Superior temporal gyrus (tissue), 1 donor: ENCODE measurements at regions not wholly inside any gene's neighbourhood (a gene's known extent, or its start where the extent isn't known, plus 50 kb on each side); places are given as distances from the start of the nearest gene placed in this dataset.
"Not testable (repeated sequence)": the region's sequence is repeated elsewhere in the genome, so short reads cannot be mapped to it uniquely, and the experiment has no call there.

Source experiments
- DNase-seq: peaks from one replicate; pipeline ENCODE4 v3.0.0-alpha.2; 2016; ENCODE audit errors: extremely low spot score

GRCh38 chr2:49861821-49862220, 707.5 kb upstream of the FSHR start:
- DNase-seq: peak; percentile 8

- no peak for DNase-seq
These were observed 706.5 kb upstream of the FSHR start for GRCh38 chr2:49860834-49861233.

GRCh38 chr2:49860170-49860569, 705.9 kb upstream of the FSHR start:
- DNase-seq: no peak

GRCh38 chr2:49858657-49859056, 704.3 kb upstream of the FSHR start:
- no peak for DNase-seq

- no peak for DNase-seq
These were observed 703.8 kb upstream of the FSHR start for GRCh38 chr2:49858113-49858490.

GRCh38 chr2:49857371-49858112, 703.2 kb upstream of the FSHR start:
- no peak for DNase-seq

GRCh38 chr2:49845671-49846070, 691.4 kb upstream of the FSHR start:
- DNase-seq: no peak

GRCh38 chr2:49845021-49845420, 690.7 kb upstream of the FSHR start:
- DNase-seq: no peak

GRCh38 chr2:49844113-49844512, 689.8 kb upstream of the FSHR start:
- DNase-seq: not testable (repeated sequence)

GRCh38 chr2:49843314-49843713, 689.0 kb upstream of the FSHR start:
- no peak for DNase-seq

GRCh38 chr2:49840428-49840975, 686.2 kb upstream of the FSHR start:
- peak; percentile 65 for DNase-seq

GRCh38 chr2:49839818-49840217, 685.5 kb upstream of the FSHR start:
- no peak for DNase-seq

- DNase-seq: no peak
These were observed 683.4 kb upstream of the FSHR start for GRCh38 chr2:49837561-49838293.

- no peak for DNase-seq
These were observed 681.7 kb upstream of the FSHR start for GRCh38 chr2:49836017-49836416.

GRCh38 chr2:49834433-49834832, 680.1 kb upstream of the FSHR start:
- DNase-seq: no peak

GRCh38 chr2:49832555-49832954, 678.2 kb upstream of the FSHR start:
- no peak for DNase-seq

GRCh38 chr2:49831698-49832367, 677.5 kb upstream of the FSHR start:
- DNase-seq: no peak

GRCh38 chr2:49830846-49831245, 676.5 kb upstream of the FSHR start:
- no peak for DNase-seq

GRCh38 chr2:49827366-49827765, 673.1 kb upstream of the FSHR start:
- DNase-seq: no peak

GRCh38 chr2:49813208-49813607, 658.9 kb upstream of the FSHR start:
- DNase-seq: no peak

- DNase-seq: no peak
These were observed 658.4 kb upstream of the FSHR start for GRCh38 chr2:49812730-49813129.

GRCh38 chr2:49811502-49811901, 657.2 kb upstream of the FSHR start:
- no peak for DNase-seq

- no peak for DNase-seq
These were observed 653.4 kb upstream of the FSHR start for GRCh38 chr2:49807689-49808088.
